DMS53 treated with DMSO at 0.1 percent for 48 hours (cell line): ENCODE measurements at regions not wholly inside any gene's neighbourhood (a gene's known extent, or its start where the extent isn't known, plus 50 kb on each side); places are given as distances from the start of the nearest gene placed in this dataset.
A peak's percentile ranks its signal among the peaks of the same experiment; 100 is the strongest.
"Not testable (repeated sequence)": the region's sequence is repeated elsewhere in the genome, so short reads cannot be mapped to it uniquely, and the experiment has no call there.

Experiments
- DNase-seq: peaks from one replicate; lab custom pipeline; 2025; ENCODE audit not compliant: unreplicated experiment; lab: John Stamatoyannopoulos, UW

DNA sequence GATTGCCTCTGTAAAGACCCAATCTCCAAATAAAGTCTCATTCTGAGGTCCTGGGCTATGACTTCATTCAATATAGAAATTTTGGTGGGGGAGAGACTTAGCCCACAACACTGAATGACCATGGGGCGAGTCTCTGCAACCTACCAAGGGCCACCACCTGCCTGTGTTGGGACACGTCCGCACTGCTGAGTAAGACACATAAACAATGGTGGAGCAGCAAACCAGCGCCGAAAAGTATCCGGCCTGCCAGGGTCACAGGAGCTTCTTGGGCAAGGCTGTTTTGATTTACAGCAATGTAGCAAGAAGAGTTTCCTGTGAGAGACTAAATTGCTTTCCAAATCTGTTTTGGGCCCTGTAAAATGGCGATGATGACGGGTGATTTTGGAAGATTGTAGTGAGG lies 122.3 kb downstream of the SHANK2 start:
- DNase-seq = no peak

- DNase-seq = peak; percentile 71
Observed at GRCh38 chr11:71129624-71130023, 122.8 kb downstream of the SHANK2 start.

DNA sequence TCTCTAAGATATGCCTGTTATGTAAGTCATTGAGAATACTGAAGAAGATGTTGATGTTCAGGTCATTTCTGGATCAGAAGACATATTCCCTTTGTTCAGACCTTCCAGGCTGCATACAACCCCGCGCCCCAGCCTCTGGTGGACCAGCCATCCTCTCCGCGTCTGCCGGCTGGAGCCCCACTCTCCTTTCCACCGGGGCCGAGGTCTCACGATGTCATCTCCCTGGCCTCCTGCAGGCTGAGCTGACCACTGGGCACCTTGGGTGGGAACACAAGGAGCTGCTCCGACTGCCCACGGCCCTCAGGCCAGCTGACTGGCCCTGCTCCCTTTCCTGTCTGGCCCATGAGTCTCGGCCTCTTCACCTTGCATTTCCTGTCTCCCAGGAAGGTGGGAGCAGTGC lies 124.6 kb downstream of the SHANK2 start:
- DNase-seq = no peak

- DNase-seq = not testable (repeated sequence)
Observed at GRCh38 chr11:71126401-71126800, 126.0 kb downstream of the SHANK2 start.

DNA sequence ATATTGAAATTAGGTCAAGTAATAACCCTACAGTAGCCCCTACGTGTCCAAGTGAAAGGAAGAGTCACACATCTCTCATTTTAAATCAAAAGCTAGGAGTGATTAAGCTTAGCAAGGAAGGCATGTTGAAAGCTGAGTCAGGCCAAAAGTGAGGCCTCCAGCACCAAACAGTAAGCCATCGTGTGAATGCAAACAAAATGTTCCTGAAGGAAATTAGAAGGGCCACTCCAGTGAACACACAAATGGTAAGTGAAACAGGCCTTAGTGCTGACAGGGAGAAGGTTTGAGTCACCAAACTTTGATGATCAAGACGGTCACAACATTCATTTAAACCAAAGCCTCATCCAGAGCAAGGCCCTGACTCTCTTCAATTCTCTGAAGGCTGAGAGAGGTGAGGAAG lies 127.2 kb downstream of the SHANK2 start:
- no peak for DNase-seq

DNA sequence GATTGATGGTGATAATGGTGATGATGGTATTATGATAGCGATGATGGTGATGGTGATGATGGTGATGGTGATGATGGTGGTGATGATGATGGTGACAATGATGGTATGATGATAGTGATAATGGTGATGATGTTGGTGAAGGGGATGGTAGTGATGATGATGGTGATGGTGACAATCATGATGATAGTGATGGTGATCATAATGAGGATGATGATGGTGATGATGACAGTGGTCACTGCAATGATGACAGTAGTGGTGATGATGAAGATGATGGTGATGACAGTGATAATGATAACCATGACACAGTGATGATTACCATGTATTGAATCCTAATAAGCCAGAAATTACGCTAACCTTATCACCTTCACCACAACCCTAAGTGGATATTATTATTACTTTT lies 128.2 kb downstream of the SHANK2 start:
- DNase-seq = no peak

GRCh38 chr11:71120471-71120896 lies 131.9 kb downstream of the SHANK2 start:
- peak; percentile 81 for DNase-seq

DNA sequence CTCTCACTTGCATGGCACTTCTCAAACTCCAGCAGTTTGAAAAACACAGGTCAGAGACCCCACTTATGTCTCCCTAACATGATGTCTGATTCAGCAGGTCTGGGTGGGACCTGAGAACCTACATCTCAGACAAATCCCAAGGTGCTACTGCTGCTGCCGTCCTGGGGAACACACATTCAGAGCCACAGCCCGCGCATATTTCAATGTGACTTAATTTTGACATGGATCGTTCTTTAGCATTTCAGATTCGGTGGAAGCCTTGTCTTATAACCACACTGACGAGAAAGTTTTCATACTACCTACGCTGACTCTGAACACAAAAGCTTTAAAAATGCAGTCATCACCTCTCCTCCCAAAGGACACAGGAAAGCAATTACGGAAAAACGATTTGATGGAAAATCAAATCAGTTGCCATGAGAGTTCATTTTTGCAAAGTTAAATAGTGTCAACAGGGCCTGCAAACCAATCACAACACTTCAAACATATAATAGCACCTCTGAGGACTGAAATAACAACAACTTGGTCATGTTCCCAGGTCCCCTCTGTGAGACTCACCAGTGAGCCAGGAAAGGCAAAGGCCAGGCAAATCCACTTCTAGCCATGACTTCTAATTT lies 132.6 kb downstream of the SHANK2 start:
- DNase-seq = no peak

DNA sequence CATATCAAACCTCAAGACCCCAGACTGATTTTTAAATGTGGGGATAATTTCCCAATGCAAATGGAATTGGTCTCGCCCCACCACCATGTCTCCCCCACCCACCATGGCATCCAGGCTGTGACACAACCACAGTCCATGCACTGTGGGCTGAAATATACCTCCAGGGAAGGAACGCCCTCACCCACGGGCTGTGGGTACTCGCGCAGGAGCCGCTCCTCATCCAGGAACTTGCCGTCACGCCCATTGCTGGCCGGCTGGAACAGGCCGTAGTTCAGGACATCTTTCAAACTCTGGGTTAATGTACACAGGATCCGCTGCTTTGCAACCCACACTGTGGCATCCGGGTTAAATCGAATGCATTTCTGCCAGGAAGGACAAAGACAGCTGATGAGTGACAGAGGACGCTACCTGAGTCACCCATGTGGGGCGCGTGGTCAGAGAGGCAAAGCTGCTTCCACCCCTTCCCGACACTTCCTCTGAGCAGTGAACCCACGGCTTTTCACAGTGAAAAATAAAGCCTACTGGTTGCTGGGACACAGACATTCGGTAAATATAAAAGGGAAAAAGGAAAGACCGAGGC lies 133.6 kb downstream of the SHANK2 start:
- no peak for DNase-seq

DNA sequence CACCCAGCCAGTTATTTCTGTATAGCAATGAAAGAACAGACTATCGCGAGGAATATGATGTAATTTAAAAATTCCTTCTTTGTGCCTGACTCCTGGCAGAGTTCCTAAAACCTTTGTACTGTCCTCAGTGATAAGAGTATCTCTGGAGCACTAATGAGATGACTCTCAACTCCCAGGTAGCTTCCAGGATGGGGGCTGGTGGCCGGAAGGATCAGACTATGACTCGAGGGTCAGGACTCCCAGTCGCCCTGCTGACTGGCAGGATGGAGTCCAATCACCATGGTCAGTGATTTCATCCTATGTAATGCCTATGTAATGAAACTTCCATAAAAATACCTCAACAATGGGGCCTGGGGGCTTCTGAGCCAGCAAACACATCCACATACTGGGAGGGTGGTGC lies 135.1 kb downstream of the SHANK2 start:
- no peak for DNase-seq

GRCh38 chr11:71116693-71117040 lies 135.7 kb downstream of the SHANK2 start:
- DNase-seq = no peak

GRCh38 chr11:71115770-71116692 lies 136.3 kb downstream of the SHANK2 start:
- DNase-seq = no peak

GRCh38 chr11:71114124-71114851 lies 138.1 kb downstream of the SHANK2 start:
- no peak for DNase-seq

DNA sequence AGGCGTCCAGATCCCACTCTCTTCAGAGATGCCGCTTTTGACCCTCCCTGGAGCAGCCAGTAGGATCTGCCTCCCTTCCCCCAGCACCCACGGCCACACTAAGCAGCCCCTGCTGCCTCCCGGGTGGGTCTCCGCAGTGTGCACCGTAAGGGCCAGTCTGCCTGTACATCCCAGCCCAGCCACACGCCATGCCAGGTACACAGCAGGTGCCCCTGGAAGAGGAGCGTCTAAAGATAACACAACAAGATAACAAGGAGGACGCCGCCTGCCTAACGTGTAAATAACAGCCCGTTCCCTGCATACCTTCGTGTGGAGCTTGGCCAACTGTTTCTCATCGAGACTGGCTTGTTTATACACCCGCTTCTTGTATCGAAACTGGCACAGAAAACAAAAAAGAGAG lies 139.4 kb downstream of the SHANK2 start:
- DNase-seq = no peak

- no peak for DNase-seq
Observed at GRCh38 chr11:71112454-71112853, 139.9 kb downstream of the SHANK2 start.

- no peak for DNase-seq
Observed at GRCh38 chr11:71109586-71109985, 142.8 kb downstream of the SHANK2 start.

GRCh38 chr11:71109186-71109585 lies 143.2 kb downstream of the SHANK2 start:
- DNase-seq = no peak

DNA sequence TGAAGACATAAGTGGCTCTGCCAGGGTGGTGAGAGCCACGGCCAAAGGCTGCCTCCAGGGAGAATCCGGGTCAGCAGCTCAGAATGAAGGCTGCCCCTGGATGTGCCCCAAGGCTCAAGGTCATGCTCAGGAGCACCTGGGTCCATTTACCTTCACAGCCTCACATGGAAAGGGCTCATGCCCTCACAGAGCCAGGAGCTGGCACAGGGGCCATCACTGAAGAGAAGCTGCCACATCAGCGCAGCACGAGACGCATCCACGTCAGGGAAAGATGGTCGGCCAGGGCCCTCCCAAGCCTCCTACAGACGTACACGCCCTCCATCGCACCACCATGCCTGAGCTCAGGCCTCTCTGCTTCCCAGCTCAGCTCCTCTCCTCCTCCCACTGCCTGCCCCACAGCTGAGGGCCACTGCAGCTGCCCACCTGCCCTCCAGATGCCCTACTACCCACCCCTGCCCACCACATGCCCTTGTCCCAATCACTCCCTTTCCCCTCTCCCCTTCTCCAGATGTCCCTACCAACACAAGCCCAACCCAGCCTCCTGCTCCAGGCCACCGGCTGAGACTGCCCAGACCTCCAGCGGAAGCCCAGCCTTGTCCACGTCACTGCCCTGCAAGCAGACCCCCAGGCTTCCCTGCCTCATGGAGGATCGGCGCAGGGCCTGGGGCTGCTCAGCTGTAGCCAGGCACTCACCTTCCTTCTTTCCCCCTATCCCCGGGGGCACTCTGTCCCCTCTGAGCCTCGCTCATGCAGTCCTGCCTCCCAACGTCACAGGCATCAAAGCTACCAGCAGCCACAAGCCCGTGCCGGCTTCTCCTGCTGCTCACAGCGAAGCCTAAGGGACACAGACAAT lies 144.1 kb downstream of the SHANK2 start:
- no peak for DNase-seq

DNA sequence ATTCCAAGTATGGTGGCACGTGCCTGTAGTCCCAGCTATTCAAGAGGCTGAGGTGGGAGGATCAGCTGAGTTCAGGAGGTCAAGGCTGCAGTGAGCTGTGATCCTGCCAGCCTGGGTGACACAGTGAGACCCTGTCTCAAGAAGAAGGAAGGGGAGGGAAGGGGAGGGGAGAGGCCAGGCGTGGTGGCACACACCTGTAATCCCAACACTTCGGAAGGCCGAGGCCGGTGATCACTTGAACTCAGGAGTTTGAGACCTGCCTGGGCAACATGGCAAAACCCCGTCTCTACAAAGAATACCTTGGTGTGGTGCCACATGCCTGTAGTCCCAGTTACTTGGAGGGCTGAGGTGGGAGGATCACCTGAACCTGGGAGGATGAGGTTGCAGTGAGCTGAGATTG lies 145.7 kb downstream of the SHANK2 start:
- DNase-seq = no peak

- DNase-seq = no peak
Observed at GRCh38 chr11:71103266-71103665, 149.1 kb downstream of the SHANK2 start.
